GM18868 (cell line): ENCODE measurements at regions not wholly inside any gene's neighbourhood (a gene's known extent, or its start where the extent isn't known, plus 50 kb on each side); places are given as distances from the start of the nearest gene placed in this dataset.
"Not testable (repeated sequence)": the region's sequence is repeated elsewhere in the genome, so short reads cannot be mapped to it uniquely, and the experiment has no call there.

Experiments used
- ATAC-seq: cut with Tn5 transposase; IDR thresholded peaks from one replicate; pipeline ENCODE4 v1.9.1; 2021; ENCODE audit warnings: mild to moderate bottlenecking, moderate library complexity; ENCODE audit not compliant: unreplicated experiment

DNA sequence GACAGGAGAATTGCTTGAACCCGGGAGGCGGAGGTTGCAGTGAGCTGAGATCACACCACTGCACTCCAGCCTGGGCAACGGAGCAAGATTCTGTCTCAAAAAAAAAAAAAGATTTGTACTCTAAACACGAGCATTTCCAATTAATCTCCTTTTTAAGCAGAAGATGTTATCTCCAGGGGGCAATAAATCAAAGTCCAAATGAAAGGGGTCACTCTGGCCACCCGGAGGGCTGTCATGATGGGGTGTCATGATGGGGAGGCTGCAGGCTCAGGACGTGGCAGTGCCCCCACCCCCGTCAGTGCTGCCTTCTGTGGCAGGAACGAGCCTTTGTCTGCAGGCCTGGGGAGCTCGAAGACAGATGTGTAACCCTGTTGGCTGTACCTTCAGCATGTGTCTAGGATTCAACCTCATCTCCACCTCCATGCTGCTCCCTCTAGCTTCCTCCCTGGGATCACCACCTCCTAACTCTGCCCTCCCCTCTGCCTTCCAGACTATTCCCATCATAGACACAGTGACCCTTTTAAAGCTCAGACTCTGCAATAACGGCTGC is 76.9 kb upstream of the YWHAQ start:
- ATAC-seq = no peak

DNA sequence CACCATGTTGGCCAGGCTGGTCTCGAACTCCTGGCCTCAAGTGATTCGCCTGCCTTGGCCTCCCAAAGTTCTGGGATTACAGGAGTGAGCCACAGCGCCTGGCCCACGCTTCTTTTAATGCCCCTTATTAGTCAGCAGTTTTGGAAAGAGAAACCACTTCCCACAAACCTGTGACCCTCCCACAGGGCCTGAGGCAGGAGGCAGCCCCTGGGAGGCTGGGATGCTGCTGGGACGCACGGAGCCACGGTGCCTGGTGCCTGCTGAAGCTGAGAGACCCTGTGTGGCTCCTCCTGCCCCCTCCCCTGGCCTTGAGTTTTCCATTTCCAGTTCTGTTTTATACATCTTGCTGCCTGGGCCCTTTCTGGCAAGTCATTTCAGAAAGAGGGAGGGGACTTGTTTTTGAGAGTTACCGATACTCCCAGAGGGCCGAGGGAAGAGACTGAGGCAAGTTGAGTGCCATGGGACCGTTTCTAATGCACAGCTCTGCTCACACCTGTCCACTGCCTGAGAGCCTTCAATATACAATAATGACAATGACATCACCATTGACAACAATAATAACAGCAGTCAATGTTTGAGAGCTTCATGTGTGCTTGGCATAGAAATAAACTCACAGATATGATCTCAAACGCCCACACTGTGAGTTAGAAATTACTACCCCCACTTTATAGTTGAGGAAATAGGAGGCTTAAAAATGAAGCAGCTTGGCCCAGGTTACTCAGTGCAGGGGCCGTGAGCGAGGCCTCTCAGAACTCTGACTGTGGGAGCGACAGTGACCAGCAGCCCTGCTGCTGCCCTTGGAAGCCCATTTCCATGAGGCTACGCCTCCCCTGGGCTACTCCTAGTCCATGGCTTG is 78.1 kb upstream of the YWHAQ start:
- ATAC-seq = no peak

DNA sequence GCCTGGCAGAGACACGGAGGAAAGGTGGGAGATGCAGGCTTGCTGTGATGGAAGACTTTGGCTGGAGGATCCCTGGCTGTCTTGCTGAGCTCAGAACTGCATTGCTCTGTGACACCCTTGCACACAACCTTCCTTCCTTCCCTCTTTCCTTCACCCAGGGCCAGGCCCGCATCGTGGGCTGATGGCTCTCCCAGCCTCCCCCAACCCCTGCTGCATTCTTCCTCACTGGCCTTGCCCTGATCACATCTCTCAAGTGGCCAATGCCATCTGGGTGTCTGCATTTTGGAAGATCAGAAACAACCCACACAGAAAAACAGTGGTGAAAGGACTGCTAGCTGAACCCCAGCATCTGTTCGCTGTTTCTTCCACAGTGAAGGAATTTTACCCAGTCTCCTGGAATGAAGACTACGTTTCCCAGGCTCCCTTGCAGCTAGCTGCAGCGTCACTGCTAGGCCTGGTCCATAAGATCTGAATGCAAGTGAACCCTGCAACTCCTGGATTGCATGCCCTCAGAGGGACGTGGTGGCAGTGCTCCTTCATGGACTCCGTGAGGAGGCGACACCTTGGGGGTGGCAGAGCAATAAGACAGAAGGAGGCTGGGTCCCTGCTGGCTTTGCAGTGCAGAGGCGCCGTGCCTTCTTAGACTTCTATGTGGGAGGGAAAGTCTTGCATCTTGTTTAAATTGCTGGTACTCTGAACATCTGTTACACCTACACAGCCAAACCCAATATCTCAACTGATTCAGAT is 78.9 kb upstream of the YWHAQ start:
- ATAC-seq = no peak

DNA sequence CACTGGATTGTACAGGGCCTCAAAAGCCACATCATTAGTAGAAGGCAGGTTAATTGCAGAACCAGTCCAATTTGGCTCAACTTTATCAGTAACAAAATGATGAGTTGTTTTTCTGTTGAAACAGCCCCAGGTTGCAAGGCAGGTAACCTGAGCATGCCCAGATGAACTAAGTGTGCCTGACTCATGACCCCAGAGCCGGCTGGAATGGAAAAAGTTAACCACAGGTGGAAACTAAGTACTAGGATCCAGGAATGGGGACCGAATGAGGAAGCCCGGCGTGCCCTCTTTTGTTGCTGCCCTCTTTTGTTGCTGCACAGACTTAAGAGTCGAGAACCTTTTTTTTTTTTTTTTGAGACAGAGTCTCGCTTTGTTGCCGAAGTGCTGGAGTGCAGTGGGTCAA is 79.5 kb upstream of the YWHAQ start:
- ATAC-seq = no peak

DNA sequence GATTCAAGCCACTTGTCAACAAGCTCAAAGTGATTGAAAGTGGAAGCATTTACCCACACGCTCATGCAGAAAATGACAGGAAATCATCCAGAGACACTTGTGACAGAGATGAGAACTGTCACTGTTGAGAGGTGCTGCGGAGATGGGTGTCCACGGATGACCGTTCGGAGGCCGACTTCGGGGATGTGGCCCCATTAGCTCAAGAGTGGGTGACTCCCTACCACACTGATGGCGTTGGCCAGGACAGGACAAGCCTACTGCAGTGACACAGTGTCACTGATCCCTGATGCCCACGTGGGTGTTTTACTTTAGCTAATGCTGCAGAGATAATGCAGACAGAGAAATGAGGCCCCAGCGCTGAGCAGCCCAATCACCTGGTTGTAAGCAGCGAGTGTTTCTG is 81.5 kb upstream of the YWHAQ start:
- ATAC-seq = no peak

DNA sequence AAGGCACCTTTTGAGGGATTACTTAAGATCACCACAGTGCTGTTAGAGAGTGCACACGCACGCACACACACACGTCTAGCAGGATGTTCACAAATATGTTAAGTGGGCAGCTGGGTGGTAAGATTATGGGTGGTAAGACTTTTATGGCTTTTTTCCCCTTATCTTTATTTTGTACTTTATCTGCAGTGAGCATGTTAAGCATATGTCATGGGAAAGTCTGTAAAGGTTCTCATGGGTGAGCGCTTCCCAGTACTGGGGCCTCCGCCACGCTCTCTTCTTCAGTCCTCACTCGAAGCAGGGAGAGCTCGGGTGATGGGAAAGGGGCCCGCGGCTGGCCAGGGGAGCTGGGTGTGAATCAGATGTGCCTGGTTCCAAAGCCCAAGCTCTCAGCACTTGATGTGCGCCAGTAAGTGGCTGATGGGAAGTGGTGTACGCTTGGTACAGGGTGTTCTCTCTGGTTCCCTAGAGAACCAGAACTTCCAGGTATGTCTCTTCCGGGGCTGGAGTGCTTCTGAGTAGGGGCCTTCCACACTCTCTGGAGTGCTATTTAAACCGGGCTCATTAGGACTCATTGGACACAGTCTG is 83.9 kb upstream of the YWHAQ start:
- no peak for ATAC-seq

DNA sequence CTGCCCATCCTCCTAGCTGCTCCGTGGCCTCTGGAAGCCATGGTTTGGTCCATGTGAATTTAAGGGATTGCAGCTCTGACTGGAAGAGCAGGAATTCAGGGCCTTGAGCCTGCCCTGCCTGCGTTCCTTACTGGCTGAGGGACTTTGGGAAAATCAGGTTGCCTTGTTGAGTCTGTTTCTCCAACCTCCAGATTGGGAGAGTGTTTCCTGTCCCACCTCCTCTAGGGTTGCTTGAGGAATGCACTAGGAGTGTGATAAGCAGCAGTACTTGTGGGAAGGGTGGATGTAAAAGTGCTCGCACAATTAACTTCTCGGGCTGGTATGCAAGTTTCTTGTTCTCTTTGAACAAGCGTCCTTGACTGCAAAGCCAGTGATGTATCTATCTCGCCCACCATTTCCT is 84.4 kb upstream of the YWHAQ start:
- no peak for ATAC-seq

DNA sequence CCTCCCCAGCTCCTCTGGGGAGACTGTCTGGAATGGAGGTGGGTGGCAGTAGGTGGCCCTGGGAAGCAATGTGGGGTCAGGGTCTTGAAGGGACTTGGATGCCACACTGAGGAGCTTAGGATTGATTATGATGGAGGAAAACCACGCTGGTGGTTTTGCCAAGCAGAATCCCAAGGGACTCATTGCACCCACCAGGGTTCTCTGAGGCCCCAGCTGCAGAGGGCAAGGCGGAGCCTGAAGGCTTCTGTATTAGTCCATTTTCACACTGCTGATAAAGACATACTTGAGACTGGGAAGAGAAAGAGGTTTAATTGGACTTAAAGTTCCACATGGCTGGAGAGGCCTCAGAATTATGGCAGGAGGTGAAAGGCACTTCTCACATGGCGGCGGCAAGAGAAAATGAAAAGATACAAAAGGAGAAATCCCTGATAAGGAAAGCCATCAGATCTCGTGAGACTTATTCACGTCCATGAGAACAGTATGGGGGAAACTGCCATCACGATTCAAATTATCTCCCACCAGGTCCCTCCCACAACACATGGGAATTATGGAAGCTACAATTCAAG is 87.2 kb upstream of the YWHAQ start:
- ATAC-seq = no peak

DNA sequence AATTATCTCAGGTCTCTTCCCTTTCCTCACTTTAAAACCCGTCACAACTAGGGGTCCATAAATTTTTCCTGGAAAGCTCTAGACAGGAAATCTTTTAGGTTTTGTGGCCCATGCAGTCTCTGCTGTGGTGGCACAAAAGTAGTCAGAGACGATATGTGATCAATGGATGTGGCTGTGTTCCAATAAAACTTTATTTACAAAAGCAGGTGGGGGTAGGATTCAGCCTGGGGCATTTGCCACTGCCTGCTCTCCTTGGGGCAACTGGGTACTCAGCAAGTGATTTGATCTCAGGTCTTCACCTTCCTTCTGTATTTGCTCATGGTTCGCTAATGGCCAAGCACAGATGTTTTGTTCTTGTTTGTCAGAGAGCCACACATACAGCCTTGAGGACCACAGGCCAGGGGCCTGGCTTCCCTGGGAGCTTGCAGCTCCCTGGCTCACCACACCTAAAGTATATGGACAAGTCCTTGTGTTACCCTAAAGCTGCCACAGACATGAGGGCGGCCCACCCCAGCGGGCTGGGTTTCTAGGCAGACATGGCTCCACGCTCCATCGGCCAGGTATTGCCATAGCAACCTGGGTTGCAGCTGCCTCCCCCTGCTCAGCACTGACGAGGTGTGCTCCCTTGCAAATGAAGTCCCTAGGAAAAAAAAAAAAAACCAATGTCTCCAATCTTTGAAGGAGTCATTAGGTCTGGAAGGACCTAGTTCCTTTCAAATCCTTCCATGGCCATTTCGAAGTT is 89.7 kb upstream of the YWHAQ start:
- no peak for ATAC-seq

DNA sequence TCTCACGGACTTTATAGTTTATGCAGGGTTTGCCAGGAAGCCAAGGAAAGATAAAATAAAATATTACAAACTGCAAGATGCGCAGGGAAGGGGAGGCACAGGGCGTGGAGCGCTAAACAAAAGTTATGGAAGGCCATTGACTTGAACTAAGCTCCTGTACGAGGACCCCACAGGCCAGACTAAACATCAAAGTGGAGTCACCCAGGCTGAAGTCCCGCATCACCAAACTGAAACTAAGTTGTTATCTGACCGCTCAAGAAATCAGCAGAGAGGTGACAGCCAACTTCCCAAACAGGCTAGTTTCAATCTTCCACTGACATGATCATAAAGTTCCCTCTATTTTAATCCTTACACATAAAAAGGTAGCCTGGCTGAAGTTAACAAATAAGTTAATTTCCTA is 90.5 kb upstream of the YWHAQ start:
- no peak for ATAC-seq

DNA sequence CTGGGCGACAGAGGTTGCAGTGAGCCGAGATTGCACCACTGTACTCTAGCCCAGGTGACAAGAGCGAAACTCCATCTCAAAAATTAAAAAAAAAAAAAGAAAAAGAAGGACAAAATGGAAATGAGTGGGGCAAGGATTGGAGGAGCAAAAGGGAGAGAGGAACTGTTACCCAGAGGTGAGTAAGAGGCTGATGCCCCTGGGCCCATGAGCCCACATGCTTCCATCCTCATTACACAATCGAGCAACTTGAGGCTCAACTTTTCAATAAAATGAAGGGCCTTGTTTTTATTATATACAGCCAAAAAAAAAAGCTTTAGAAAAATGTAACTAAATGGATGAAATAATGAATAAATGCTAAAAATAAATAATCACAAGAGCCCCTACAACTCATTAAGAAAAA is 91.7 kb upstream of the YWHAQ start:
- no peak for ATAC-seq

DNA sequence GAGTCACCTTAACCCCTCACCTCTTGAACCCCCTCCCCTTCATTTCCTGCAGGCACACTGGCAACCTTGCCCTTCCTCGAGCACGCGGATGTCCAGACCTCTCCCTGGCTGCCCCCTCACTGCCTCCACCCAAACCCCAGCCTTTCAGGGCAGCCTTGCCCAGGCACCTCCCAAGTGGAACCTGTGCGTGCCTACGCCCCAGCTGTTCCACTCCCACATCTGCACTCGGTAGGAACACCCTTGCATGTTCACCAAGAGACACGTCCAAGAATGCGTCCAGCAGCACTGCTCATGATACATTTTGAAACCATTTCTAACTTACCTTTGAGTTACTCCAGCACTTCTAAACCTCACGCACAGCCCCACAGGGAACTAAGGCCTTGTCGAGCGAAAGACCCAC is 93.8 kb upstream of the YWHAQ start:
- no peak for ATAC-seq

DNA sequence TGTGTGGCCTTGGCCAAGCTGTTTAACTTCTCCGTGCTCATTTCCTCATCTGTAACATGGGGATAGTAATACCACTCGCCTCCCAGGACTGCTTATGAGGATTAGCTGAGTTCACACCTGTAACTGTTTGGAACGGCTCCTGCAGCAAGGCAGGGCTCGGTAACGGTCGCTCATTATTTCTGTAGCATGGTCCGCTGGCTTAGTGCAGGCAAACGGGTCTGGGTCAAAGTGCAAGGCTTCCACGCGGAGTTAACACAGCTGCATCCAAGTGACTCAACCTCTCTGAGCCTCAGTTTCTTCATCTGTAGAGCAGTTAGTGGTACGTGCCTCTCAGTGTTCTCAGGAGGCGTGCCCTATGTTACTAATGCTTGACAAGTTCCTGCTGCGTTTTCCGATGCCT is 94.3 kb upstream of the YWHAQ start:
- ATAC-seq = no peak

DNA sequence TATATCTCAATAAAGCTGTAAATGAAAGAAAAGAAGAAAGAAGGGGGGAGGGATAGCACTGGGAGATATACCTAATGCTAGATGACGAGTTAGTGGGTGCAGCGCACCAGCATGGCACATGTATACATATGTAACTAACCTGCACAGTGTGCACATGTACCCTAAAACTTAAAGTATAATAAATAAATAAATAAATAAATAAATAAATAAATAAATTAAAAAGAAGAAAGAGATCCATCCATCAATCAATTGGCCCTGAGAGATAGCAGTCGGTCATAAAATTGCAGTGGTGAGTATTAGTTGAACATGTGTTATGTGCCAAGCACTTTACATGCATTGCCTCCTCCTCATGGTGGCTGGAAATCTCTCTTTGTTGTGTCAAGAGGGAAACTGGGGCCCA is 95.2 kb upstream of the YWHAQ start:
- ATAC-seq = not testable (repeated sequence)

DNA sequence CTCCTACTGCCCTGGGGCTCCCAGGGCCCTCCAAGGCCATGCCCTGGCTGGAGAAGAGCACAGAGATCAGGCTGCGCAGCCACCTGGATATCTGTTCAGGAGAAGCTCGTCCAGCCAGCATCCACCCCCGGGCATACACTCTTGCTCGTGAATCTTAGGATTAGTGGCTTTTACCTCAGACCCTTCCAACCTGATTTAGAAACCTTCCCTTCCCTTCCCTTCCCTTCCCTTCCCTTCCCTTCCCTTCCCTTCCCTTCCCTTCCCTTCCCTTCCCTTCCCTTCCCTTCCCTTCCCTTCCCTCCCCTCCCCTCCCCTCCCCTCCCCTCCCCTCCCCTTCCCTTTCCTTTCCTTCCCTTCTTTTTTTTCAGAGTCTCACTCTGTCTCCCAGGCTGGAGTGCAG is 99.7 kb upstream of the YWHAQ start:
- not testable (repeated sequence) for ATAC-seq

DNA sequence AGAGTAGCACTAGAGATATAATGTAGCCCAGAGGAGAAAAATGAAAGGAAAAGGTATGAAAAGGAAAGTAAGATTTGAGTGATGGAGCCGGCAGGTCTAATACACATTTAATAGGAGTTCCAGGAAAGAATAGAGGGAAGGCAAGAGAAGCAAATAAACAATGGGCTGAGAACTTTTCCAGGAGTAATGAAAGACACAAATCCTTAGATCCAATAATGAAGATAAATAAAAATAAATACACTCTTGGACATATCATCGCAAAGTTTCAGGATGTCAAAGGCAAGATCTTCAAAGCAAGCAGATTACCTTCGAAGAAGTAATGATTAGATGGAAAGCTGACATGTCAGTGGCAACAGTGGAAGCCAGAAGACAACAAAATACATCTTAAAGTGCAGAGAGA is 102.0 kb upstream of the YWHAQ start:
- no peak for ATAC-seq

DNA sequence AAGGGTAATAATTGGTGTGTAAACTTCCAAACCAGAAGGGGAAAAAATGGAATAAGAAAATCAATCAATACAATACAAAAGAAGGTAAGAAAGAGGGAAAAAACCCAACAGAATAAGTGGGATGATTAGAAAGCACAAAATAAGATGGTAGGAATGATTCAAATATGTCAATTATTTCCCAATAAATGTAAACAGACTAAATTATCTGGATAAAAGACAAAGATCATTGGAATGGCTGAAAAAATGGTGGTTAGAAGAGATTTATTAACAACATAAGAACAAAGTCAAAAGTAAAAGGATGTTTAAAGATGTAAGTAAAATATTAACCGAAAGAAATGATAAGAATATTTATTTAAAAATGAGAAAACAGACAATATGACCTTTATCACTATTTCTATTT is 103.5 kb upstream of the YWHAQ start:
- no peak for ATAC-seq

DNA sequence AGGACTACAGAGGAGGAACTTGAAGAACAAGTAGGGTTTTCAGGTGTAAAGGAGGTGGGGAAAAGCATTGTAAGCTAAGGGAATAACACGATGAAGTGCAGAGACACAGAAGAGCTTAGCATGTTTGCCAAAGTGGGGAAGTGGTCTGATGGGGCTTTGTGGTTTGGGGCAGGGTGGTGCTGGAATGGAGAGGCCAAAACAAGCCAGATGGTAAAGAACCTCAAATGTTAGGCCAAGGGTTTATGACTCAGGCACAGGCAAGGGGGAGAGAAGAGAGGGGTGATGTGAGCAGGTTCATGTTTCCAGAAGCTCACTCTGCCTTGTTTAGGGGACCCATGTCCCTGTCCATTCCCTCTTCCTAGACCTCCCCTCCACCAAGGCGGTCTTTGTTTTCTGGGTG is 104.5 kb upstream of the YWHAQ start:
- no peak for ATAC-seq

DNA sequence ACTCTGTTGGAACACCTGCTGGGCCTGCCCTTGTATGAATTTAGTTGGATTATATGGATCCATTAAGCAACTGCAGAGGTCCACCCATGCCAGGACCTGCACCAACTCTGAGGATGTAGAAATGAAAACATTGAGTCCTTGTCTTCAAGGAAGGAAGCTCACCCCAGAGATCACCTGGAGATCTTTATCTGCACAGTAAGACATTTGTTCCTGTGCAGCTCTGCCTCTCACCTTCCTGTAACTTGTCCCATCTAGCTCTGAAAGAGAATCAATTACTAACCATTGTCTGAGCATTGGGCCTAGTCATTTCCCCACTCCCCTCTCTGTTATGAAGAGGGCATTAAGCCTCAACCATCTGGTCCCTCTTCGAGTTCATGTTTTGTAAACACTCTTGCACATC is 105.2 kb upstream of the YWHAQ start:
- ATAC-seq = no peak

DNA sequence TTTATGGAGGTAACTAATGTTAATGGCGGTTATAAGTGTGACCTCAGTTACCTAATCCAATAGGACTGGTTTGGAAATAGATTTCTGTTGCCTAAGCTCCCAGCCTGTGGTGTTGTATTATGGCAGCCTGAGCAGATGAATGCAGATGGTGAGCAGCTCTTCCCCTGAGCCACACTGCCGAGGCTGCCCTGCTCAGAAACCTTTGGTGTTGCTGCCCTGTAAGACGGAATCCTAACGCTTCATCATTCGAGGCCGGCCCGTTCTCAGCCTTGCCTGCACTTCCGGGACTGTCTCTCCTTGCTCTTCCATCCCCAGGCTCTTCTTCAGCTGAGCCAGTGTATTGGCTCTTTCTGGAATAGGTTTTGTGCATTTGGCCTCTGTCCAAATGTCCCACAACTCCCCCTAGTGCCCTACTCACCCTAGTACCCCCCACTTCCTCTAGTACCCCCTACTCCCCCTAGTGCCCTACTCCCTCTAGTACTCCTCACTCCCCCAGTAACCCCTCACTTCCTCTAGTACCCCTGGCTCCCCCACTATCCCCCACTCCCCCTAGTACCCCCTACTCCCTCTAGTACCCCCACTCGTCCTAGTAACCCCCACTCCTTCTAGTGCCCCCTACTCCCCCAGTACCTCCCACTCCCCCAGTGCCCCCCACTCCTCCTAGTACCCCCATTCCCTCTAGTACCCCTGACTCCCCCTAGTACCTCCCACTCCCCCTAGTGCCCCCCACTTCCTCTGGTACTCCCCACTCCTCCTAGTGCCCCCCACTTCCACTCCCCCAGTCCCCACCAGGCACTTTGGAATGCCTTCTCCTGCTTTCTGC is 106.0 kb upstream of the TAF1B start:
- ATAC-seq = no peak
